Astrocyte (in vitro differentiated cells and primary cell): ENCODE measurements at regions not wholly inside any gene's neighbourhood (a gene's known extent, or its start where the extent isn't known, plus 50 kb on each side); places are given as distances from the start of the nearest gene placed in this dataset.
"Not testable (repeated sequence)": the region's sequence is repeated elsewhere in the genome, so short reads cannot be mapped to it uniquely, and the experiment has no call there.

ENCODE experiments used
- DNase-seq: peaks from one replicate; pipeline ENCODE4 v3.0.0-alpha.2; 2010; ENCODE audit warnings: low read depth
- FAIRE-seq: peaks from 2 replicates; lab custom pipeline; 2011; peaks lifted over from hg19 to GRCh38; lab: Jason Lieb, UNC
- H2AFZ ChIP-seq: 2 replicates; pipeline ENCODE4 v1.6.0; 2012; ENCODE audit warnings: low read depth, low read length, inconsistent platforms
- H3K27ac ChIP-seq: 2 replicates; pipeline ENCODE4 v1.5.1; 2011; ENCODE audit warnings: low read depth, low read length, inconsistent platforms
- H3K27me3 ChIP-seq: 2 replicates; pipeline ENCODE4 v1.6.0; 2011; ENCODE audit warnings: low read length, inconsistent platforms; ENCODE audit not compliant: insufficient read depth
- H3K36me3 ChIP-seq: 2 replicates; pipeline ENCODE4 v1.5.1; 2011; ENCODE audit warnings: low read length, inconsistent platforms; ENCODE audit not compliant: insufficient read depth
- H3K4me1 ChIP-seq: 2 replicates; pipeline ENCODE4 v1.5.1; 2011; ENCODE audit warnings: low read length, inconsistent platforms; ENCODE audit not compliant: insufficient read depth
- H3K4me2 ChIP-seq: 2 replicates; pipeline ENCODE4 v1.6.0; 2012; ENCODE audit warnings: low read length, inconsistent platforms
- H3K4me3 ChIP-seq: 2 replicates; pipeline ENCODE4 v1.5.1; 2011; ENCODE audit warnings: low read depth, mild to moderate bottlenecking, low read length, inconsistent platforms; ENCODE audit not compliant: insufficient read depth
- H3K79me2 ChIP-seq: 2 replicates; pipeline ENCODE4 v1.6.0; 2012; ENCODE audit warnings: mild to moderate bottlenecking, low read length, inconsistent platforms; ENCODE audit not compliant: insufficient read depth
- H3K9ac ChIP-seq: 2 replicates; pipeline ENCODE4 v1.6.0; 2012; ENCODE audit warnings: mild to moderate bottlenecking, low read length, inconsistent platforms
- H3K9me3 ChIP-seq: 2 replicates; pipeline ENCODE4 v1.5.1; 2012; ENCODE audit warnings: low read depth, mild to moderate bottlenecking, low read length, inconsistent platforms; ENCODE audit not compliant: insufficient read depth
- H4K20me1 ChIP-seq: 2 replicates; pipeline ENCODE4 v1.6.0; 2012; ENCODE audit warnings: low read length, inconsistent platforms; ENCODE audit not compliant: insufficient read depth
- H3K27ac Mint-ChIP-seq: one replicate; pipeline ENCODE4 v1.8.0; 2021; ENCODE audit warnings: mild to moderate bottlenecking, mixed read lengths; ENCODE audit not compliant: unreplicated experiment
- H3K27me3 Mint-ChIP-seq: one replicate; pipeline ENCODE4 v1.8.0; 2021; ENCODE audit warnings: low read depth, mixed read lengths; ENCODE audit not compliant: unreplicated experiment
- H3K36me3 Mint-ChIP-seq: one replicate; pipeline ENCODE4 v1.8.0; 2021; ENCODE audit warnings: low read depth, mixed read lengths; ENCODE audit not compliant: unreplicated experiment
- H3K4me1 Mint-ChIP-seq: one replicate; pipeline ENCODE4 v1.8.0; 2021; ENCODE audit warnings: low read depth, mixed read lengths; ENCODE audit not compliant: unreplicated experiment
- H3K4me3 Mint-ChIP-seq: one replicate; pipeline ENCODE4 v1.8.0; 2021; ENCODE audit warnings: mild to moderate bottlenecking, moderate library complexity, mixed read lengths; ENCODE audit not compliant: unreplicated experiment
- H3K9me3 Mint-ChIP-seq: one replicate; pipeline ENCODE4 v1.8.0; 2021; ENCODE audit warnings: mild to moderate bottlenecking, mixed read lengths; ENCODE audit not compliant: unreplicated experiment
- CTCF ChIP-seq: IDR thresholded peaks from 2 replicates; pipeline ENCODE4 v1.5.1; 2011; ENCODE audit warnings: low read depth, mild to moderate bottlenecking, inconsistent platforms, low read length, moderate library complexity; ENCODE audit not compliant: insufficient read depth
- EZH2 ChIP-seq: IDR thresholded peaks from 2 replicates; pipeline ENCODE4 v1.6.1; 2012; ENCODE audit warnings: mild to moderate bottlenecking, low read length, inconsistent platforms; ENCODE audit not compliant: insufficient read depth

DNA sequence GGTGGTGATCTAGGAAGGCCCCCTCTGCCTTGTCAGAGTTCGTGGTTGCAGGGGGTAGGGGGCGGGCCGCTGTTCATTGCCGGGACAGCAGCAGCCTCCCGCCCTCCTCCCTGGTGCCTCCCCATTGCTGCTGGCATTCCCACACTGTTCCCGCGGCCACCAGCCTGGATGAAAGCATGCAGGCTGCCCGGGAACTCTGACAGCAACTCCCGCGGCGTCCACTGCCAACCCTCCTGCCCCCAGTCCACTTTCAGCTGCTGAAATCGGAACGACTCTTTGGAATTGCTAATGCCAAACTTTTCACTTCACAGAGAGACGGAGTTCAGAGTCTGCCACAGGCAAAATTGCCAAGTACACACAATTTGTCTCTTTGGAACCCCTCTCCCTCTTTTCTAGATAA is 121.9 kb downstream of the BEND2 start:
- Histone ChIP-seq H3K79me2 (no peaks in the 10 kb centered on the region), H3K36me3 (no peaks in the 10 kb centered on the region), H4K20me1 (no peaks in the 10 kb centered on the region), H3K27me3 (no peaks in the 10 kb centered on the region), H3K4me3 (no peak overlapping the region), H2AFZ (no peak overlapping the region), H3K9me3 (no peaks in the 10 kb centered on the region), H3K27ac (no peak overlapping the region), H3K9ac (no peak overlapping the region), H3K4me1 (no peaks in the 10 kb centered on the region), H3K4me2 (no peak overlapping the region)
- no peak for FAIRE-seq
- TF ChIP-seq CTCF (no peak), EZH2 (no peak)
- Mint-ChIP-seq H3K4me1 (peaks cover 2% of the 10 kb centered on the region), H3K4me3 (no peak overlapping the region), H3K9me3 (no peaks in the 10 kb centered on the region), H3K36me3 (no peaks in the 10 kb centered on the region), H3K27me3 (peaks cover 5% of the 10 kb centered on the region), H3K27ac (no peak overlapping the region)
- no peak for DNase-seq

- Histone ChIP-seq H3K36me3 (no peaks in the 10 kb centered on the region), H3K4me1 (no peaks in the 10 kb centered on the region), H4K20me1 (no peaks in the 10 kb centered on the region), H3K9ac (no peak overlapping the region), H3K4me2 (no peak overlapping the region), H3K27ac (no peak overlapping the region), H3K4me3 (no peak overlapping the region), H3K79me2 (no peaks in the 10 kb centered on the region), H3K9me3 (no peaks in the 10 kb centered on the region), H2AFZ (no peak overlapping the region), H3K27me3 (no peaks in the 10 kb centered on the region)
- FAIRE-seq (peak; percentile 41), DNase-seq (no peak)
- Mint-ChIP-seq H3K9me3 (peaks cover 5% of the 10 kb centered on the region), H3K4me3 (no peak overlapping the region), H3K27me3 (no peaks in the 10 kb centered on the region), H3K27ac (no peak overlapping the region), H3K36me3 (no peaks in the 10 kb centered on the region), H3K4me1 (no peaks in the 10 kb centered on the region)
- no peak for TF ChIP-seq CTCF
- TF ChIP-seq EZH2, result no peak
Observed at GRCh38 chrX:18076434-18076833, 144.3 kb downstream of the BEND2 start.

DNA sequence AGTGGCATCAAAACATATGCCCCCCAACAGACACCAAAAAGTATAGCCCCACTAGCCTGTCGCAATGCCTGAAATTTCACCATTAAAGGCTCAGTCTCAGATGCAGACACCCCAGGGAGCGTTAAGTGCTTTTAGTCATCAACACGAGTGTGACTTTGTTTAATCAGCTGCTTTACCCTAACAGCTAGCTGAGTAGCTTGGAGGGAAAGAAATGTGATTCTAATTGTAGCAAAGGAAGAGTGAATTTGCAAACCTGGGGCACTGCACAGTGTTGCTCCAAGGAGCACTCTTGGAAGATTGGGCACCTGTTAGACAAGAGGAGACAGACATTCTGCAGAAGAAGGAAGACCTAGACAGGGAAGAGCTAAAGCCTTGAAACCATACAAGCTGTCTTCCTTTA is 145.1 kb downstream of the BEND2 start:
- TF ChIP-seq CTCF, result no peak
- no peak for TF ChIP-seq EZH2
- H4K20me1 ChIP-seq, result no peaks in the 10 kb centered on the region
- H3K27me3 ChIP-seq, result no peaks in the 10 kb centered on the region
- H3K4me1 Mint-ChIP-seq, result no peaks in the 10 kb centered on the region
- DNase-seq (no peak), FAIRE-seq (no peak)
- no peaks in the 10 kb centered on the region for H3K79me2 ChIP-seq
- H3K36me3 ChIP-seq, result no peaks in the 10 kb centered on the region
- H3K36me3 Mint-ChIP-seq, result no peaks in the 10 kb centered on the region
- H3K4me1 ChIP-seq, result no peaks in the 10 kb centered on the region
- no peaks in the 10 kb centered on the region for H3K27me3 Mint-ChIP-seq
- H3K4me3 Mint-ChIP-seq, result no peak overlapping the region
- H3K4me2 ChIP-seq, result no peak overlapping the region
- no peaks in the 10 kb centered on the region for H3K9me3 ChIP-seq
- no peak overlapping the region for H2AFZ ChIP-seq
- no peak overlapping the region for H3K27ac Mint-ChIP-seq
- peaks cover 5% of the 10 kb centered on the region for H3K9me3 Mint-ChIP-seq
- H3K27ac ChIP-seq, result no peak overlapping the region
- H3K9ac ChIP-seq, result no peak overlapping the region
- no peak overlapping the region for H3K4me3 ChIP-seq

GRCh38 chrX:18068045-18068444 is 152.6 kb downstream of the BEND2 start:
- H3K27ac Mint-ChIP-seq, H3K9me3 ChIP-seq, H3K9me3 Mint-ChIP-seq, DNase-seq, H3K27me3 Mint-ChIP-seq, H3K4me1 Mint-ChIP-seq, H3K9ac ChIP-seq, H3K36me3 ChIP-seq, H3K4me3 Mint-ChIP-seq, H3K36me3 Mint-ChIP-seq, H4K20me1 ChIP-seq, H3K4me2 ChIP-seq, H3K4me3 ChIP-seq, H3K27me3 ChIP-seq, H2AFZ ChIP-seq, H3K4me1 ChIP-seq, H3K27ac ChIP-seq, H3K79me2 ChIP-seq, FAIRE-seq: not testable (repeated sequence)
